GM12878 (cell line): ENCODE measurements at regions not wholly inside any gene's neighbourhood (a gene's known extent, or its start where the extent isn't known, plus 50 kb on each side); places are given as distances from the start of the nearest gene placed in this dataset.

Experiments
- BHLHE40 ChIP-seq, 2 experiments: fragments of 450-650 bp in 1 of 2; IDR thresholded peaks; 2 replicates each; pipeline ENCODE4 v1.6.1; 2011 to 2017; ENCODE audit warnings: low read depth in 2 of 2, borderline replicate concordance in 1 of 2, improper control_type of control experiment in 1 of 2, low read length in 1 of 2, mild to moderate bottlenecking in 1 of 2
- CBX3 ChIP-seq: fragments of 200-600 bp; sonication (generic); IDR thresholded peaks from 2 replicates; pipeline ENCODE4 v1.6.1; 2016; ENCODE audit warnings: low read depth, borderline replicate concordance
- CHD2 ChIP-seq: IDR thresholded peaks from 2 replicates; pipeline ENCODE4 v1.6.1; 2011; ENCODE audit warnings: low read depth, low read length, improper control_type of control experiment, borderline replicate concordance
- FOXK2 ChIP-seq: fragments of 450-650 bp; IDR thresholded peaks from 2 replicates; pipeline ENCODE4 v1.6.1; 2017; ENCODE audit warnings: mild to moderate bottlenecking, moderate library complexity
- GABPA ChIP-seq: IDR thresholded peaks from 2 replicates; pipeline ENCODE4 v1.6.1; 2014; ENCODE audit warnings: antibody characterized with exemption, low read depth, mild to moderate bottlenecking, inconsistent platforms
- NR2F1 ChIP-seq: fragments of 450-650 bp; conservative IDR thresholded peaks from 2 replicates; pipeline ENCODE4 v1.6.1; 2017; ENCODE audit warnings: mild to moderate bottlenecking
- SMAD1 ChIP-seq: fragments of 450-650 bp; IDR thresholded peaks from 2 replicates; pipeline ENCODE4 v1.6.1; 2018; ENCODE audit warnings: mild to moderate bottlenecking, low read depth; ENCODE audit not compliant: partially characterized antibody
- TAF1 ChIP-seq: IDR thresholded peaks from 2 replicates; pipeline ENCODE4 v1.6.1; 2011; ENCODE audit warnings: mild to moderate bottlenecking, low read depth, low read length, borderline replicate concordance
- TF ChIP-seq, protein P1 (sequence below): fragments of 450-650 bp; IDR thresholded peaks from 2 replicates; pipeline ENCODE4 v1.6.1; 2016; ENCODE audit warnings: mild to moderate bottlenecking, moderate library complexity, borderline replicate concordance
- TF ChIP-seq, protein P2 (sequence below), 3 experiments: IDR thresholded peaks in 2 of 3; conservative IDR thresholded peaks in 1 of 3; 2 replicates each; pipeline ENCODE4 v1.5.1; 2011; ENCODE audit warnings: low read depth in 3 of 3, low read length in 3 of 3, mild to moderate bottlenecking in 3 of 3, control low read depth in 2 of 3, moderate library complexity in 2 of 3, inconsistent platforms in 1 of 3, mixed read lengths in 1 of 3; ENCODE audit not compliant: control insufficient read depth in 2 of 3, insufficient read depth in 1 of 3; ENCODE audit errors: extremely low read depth in 1 of 3

DNA sequence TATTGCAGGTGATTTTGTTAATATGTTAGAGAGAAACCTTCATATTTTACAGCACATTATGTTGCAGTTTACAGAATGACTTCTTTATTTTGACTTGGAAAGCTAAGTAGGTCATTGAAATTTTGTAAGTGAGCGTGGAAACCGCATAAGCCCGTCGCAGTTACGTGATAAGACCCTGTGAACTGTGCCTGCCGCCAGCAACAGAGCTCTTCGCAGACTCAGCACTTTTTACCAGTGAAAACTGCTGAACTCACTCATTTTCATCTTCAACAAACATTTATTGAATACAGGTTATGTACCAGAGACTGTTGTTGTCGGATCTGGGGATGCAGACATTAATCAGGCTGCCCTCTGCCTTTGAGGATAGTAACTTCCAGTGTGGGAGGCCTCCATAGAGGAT is 355.7 kb downstream of the HS3ST1 start (continued):
- TF ChIP-seq, protein P1, sequence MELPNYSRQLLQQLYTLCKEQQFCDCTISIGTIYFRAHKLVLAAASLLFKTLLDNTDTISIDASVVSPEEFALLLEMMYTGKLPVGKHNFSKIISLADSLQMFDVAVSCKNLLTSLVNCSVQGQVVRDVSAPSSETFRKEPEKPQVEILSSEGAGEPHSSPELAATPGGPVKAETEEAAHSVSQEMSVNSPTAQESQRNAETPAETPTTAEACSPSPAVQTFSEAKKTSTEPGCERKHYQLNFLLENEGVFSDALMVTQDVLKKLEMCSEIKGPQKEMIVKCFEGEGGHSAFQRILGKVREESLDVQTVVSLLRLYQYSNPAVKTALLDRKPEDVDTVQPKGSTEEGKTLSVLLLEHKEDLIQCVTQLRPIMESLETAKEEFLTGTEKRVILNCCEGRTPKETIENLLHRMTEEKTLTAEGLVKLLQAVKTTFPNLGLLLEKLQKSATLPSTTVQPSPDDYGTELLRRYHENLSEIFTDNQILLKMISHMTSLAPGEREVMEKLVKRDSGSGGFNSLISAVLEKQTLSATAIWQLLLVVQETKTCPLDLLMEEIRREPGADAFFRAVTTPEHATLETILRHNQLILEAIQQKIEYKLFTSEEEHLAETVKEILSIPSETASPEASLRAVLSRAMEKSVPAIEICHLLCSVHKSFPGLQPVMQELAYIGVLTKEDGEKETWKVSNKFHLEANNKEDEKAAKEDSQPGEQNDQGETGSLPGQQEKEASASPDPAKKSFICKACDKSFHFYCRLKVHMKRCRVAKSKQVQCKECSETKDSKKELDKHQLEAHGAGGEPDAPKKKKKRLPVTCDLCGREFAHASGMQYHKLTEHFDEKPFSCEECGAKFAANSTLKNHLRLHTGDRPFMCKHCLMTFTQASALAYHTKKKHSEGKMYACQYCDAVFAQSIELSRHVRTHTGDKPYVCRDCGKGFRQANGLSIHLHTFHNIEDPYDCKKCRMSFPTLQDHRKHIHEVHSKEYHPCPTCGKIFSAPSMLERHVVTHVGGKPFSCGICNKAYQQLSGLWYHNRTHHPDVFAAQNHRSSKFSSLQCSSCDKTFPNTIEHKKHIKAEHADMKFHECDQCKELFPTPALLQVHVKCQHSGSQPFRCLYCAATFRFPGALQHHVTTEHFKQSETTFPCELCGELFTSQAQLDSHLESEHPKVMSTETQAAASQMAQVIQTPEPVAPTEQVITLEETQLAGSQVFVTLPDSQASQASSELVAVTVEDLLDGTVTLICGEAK, result no peak
- TF ChIP-seq SMAD1 (no peak), FOXK2 (no peak), TAF1 (no peak), CBX3 (no peak), CHD2 (no peak), NR2F1 (no peak), BHLHE40 (IDR thresholded peaks at IDR 0.05; ENCODE audit: borderline replicate concordance in 1 of 2, low read depth in 2 of 2, low read length in 1 of 2) (no peak), GABPA (no peak)
- TF ChIP-seq, protein P2, sequence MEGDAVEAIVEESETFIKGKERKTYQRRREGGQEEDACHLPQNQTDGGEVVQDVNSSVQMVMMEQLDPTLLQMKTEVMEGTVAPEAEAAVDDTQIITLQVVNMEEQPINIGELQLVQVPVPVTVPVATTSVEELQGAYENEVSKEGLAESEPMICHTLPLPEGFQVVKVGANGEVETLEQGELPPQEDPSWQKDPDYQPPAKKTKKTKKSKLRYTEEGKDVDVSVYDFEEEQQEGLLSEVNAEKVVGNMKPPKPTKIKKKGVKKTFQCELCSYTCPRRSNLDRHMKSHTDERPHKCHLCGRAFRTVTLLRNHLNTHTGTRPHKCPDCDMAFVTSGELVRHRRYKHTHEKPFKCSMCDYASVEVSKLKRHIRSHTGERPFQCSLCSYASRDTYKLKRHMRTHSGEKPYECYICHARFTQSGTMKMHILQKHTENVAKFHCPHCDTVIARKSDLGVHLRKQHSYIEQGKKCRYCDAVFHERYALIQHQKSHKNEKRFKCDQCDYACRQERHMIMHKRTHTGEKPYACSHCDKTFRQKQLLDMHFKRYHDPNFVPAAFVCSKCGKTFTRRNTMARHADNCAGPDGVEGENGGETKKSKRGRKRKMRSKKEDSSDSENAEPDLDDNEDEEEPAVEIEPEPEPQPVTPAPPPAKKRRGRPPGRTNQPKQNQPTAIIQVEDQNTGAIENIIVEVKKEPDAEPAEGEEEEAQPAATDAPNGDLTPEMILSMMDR (IDR thresholded peaks at IDR 0.05 in 2 of 3, conservative IDR thresholded peaks at IDR 0.05 in 1 of 3; ENCODE audit: control insufficient read depth in 2 of 3, extremely low read depth in 1 of 3, insufficient read depth in 1 of 3, low read depth in 3 of 3, low read length in 3 of 3), result no peak
